ENCODE measurements at regions not wholly inside any gene's neighbourhood (a gene's known extent, or its start where the extent isn't known, plus 50 kb on each side); places are given as distances from the start of the nearest gene placed in this dataset.

DNA sequence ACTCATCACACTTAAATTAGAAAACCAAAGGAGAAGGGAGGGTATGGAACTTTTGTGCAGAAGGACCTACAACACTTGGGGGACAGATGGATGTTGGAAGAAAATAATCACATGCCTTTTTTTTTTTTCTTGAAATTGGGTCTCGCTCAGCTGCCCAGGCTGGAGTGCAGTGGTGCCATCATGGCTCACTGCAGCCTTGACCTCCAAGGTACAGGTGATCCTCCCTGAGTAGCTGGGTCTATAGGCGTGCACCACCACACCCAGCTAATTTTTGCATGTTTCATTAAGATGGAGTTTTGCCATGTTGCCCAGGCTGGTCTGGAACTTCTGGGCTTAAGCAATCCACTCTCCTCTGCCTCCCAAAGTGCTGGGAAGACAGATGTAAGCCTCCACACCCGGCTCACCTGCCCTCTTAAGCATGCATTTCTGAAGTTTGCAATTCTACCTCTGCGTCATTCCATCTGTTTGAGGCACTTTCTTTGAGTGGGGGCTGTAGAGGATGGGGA lies 370.8 kb upstream of the JARID2 start:
- intact Hi-C loops (cut with DNase I): no loop called here
- H3K4me3 ChIP-seq: no peak overlapping the region
- no peak for TF ChIP-seq POLR2A (IDR thresholded peaks at IDR 0.05)
- TF ChIP-seq, protein P1, sequence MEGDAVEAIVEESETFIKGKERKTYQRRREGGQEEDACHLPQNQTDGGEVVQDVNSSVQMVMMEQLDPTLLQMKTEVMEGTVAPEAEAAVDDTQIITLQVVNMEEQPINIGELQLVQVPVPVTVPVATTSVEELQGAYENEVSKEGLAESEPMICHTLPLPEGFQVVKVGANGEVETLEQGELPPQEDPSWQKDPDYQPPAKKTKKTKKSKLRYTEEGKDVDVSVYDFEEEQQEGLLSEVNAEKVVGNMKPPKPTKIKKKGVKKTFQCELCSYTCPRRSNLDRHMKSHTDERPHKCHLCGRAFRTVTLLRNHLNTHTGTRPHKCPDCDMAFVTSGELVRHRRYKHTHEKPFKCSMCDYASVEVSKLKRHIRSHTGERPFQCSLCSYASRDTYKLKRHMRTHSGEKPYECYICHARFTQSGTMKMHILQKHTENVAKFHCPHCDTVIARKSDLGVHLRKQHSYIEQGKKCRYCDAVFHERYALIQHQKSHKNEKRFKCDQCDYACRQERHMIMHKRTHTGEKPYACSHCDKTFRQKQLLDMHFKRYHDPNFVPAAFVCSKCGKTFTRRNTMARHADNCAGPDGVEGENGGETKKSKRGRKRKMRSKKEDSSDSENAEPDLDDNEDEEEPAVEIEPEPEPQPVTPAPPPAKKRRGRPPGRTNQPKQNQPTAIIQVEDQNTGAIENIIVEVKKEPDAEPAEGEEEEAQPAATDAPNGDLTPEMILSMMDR (IDR thresholded peaks at IDR 0.05): no peak
- DNase-seq: no peak
- H3K36me3 ChIP-seq (replicated peaks in 1 of 2; ENCODE audit: insufficient read depth in 1 of 2, low read depth in 2 of 2): no peaks in the 10 kb centered on the region
- no peaks in the 10 kb centered on the region for H3K4me1 ChIP-seq
- ATAC-seq: no peak
- no peak overlapping the region for H3K27ac ChIP-seq
- WGBS, 2 donors: 84 to 90% methylated on average over 4 of the region's 4 CpGs
- no peaks in the 10 kb centered on the region for H3K9me3 ChIP-seq
- H3K27me3 ChIP-seq: no peaks in the 10 kb centered on the region

DNA sequence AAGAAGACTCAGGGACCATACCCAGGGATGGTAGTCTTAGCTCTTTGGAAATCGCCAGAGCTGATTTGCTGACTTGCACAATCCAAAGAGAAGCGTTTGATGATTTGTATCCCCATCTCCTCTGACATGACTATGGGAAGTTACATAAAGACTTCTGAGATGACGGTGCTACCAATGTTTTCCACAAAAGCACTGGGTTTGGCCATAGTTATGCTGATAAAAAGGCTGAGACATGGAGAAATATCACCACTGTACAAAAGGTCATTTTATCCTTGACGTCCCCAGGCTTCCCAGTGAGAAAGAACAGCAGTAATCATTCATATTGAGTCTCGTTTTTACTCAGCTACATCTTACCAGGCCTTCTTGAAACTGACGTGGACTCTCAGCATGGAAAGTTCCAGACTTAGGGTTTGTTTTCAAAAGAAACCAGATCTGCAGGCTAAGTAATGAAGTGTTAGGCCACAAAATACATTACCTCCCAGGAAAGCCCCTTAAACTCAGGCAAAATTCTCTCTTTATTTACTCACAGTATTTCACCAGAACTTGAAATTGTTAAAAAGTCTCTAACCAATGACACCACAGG lies 370.3 kb upstream of the JARID2 start:
- no peaks in the 10 kb centered on the region for H3K27me3 ChIP-seq
- no peak for DNase-seq
- no peak overlapping the region for H3K27ac ChIP-seq
- no peaks in the 10 kb centered on the region for H3K4me1 ChIP-seq
- no peak for TF ChIP-seq POLR2A (IDR thresholded peaks at IDR 0.05)
- no peak for ATAC-seq
- H3K36me3 ChIP-seq (replicated peaks in 1 of 2; ENCODE audit: insufficient read depth in 1 of 2, low read depth in 2 of 2): no peaks in the 10 kb centered on the region
- WGBS, 2 donors: 68 to 74% methylated on average over 6 of the region's 6 CpGs
- H3K9me3 ChIP-seq: no peaks in the 10 kb centered on the region
- H3K4me3 ChIP-seq: no peak overlapping the region
- intact Hi-C loops (cut with DNase I): no loop called here

DNA sequence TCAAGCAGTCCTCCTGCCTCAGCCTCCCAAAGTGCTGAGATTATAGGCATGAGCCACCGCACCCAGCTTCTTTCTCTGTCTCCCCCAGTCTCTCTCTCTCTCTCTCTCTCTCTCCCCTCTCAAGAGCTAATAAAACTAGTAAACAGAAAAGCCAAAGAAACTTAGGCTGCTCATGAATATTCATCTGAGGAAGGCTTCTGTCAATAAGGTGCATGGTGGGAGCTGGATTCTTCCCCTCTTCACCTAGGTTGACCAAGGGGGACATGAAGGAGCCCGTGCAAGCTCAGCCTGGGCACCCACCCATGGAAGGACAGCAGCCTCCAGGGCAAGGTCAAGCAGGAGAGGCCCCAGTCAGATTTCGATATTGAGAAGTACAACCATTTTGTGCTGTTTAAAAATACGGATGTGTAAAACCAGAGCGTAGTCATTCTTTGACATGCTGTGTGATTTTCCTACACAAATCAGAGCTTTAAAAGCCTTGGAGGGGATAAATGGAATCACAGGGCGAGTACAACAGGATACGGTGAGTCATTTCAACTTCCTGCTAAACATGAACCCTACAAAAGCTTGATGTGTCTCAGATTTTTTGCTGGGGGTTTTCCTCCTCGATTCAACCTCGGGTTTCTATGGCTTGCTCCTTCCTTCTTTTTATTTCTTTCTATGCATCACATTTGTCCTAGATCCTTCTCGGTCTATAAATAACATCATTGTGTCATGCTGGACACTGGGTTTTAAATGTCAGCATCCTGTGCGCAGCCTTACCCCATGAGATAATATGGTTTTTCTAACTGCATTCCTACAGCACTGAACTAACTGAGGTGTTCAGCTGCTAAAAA lies 368.9 kb upstream of the JARID2 start:
- intact Hi-C loops (cut with DNase I): no loop called here
- peak overlapping the region in 2 of 4 donors; percentile 16 to 60 for H3K27ac ChIP-seq

DNA sequence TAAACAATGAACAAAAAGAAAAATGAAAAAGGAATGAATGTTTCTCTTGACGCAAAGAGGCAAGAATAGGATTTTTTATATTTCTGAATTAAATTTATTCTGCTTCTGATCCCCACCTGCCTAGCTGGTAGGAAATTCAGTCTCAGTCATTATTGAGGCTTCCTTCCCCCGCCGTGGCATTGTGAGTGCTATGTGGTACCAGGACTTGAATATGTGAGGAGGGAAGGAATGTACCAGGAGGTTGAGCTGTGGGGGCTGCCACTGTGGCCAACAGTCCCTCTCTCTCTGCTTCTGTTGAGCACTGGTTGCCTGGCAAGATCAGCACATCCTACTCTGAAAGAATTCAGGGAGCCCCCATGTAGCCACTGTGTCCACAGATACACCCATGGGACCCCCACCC lies 368.1 kb upstream of the JARID2 start:
- H3K27me3 ChIP-seq: no peaks in the 10 kb centered on the region
- 73 to 90% methylated on average over 3 of the region's 3 CpGs for WGBS, 2 donors
- H3K4me1 ChIP-seq: no peaks in the 10 kb centered on the region
- TF ChIP-seq POLR2A (IDR thresholded peaks at IDR 0.05): no peak
- TF ChIP-seq, protein P1 (IDR thresholded peaks at IDR 0.05): no peak
- no peak overlapping the region for H3K4me3 ChIP-seq
- ATAC-seq (no peak), DNase-seq (no peak)
- intact Hi-C loops (cut with DNase I): no loop called here
- H3K27ac ChIP-seq: peak overlapping the region in 1 of 4 donors; percentile 60
- H3K9me3 ChIP-seq: no peaks in the 10 kb centered on the region
- H3K36me3 ChIP-seq (replicated peaks in 1 of 2; ENCODE audit: insufficient read depth in 1 of 2, low read depth in 2 of 2): no peaks in the 10 kb centered on the region

More for the DNA sequence above, 368.9 kb upstream of the JARID2 start:
- Histone ChIP-seq H3K27me3 (no peaks in the 10 kb centered on the region), H3K4me3 (no peak overlapping the region), H3K9me3 (no peaks in the 10 kb centered on the region), H3K36me3 (replicated peaks in 1 of 2; ENCODE audit: insufficient read depth in 1 of 2, low read depth in 2 of 2) (no peaks in the 10 kb centered on the region), H3K4me1 (no peaks in the 10 kb centered on the region)
- ATAC-seq: peak; percentile 27
- no peak for TF ChIP-seq POLR2A (IDR thresholded peaks at IDR 0.05)
- TF ChIP-seq, protein P1 (IDR thresholded peaks at IDR 0.05): no peak
- peak in 1 of 4 donors; percentile 43 for DNase-seq
- 56 to 75% methylated on average over 11 of the region's 11 CpGs for WGBS, 2 donors

DNA sequence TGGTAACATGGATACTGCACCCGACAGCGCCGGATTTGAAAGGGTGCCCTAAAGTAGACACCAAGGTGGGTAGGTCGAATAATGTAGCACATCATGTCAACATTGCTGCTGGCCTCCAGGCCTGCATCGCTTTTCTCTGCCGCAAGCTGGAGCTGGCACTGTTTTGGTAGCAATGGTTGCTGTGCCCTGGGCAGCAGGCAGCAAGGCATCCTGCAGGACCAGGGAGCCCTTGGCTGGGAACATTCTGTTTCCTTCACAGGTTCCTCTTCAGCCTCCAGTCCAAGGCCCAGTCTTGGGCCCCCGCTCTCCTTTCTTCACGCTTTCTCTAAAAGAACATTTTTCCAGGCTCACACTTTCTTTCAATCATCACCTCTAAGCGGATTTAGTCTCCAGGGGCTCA lies 365.8 kb upstream of the JARID2 start:
- Histone ChIP-seq H3K27me3 (no peaks in the 10 kb centered on the region), H3K27ac (no peak overlapping the region), H3K36me3 (replicated peaks in 1 of 2; ENCODE audit: insufficient read depth in 1 of 2, low read depth in 2 of 2) (no peaks in the 10 kb centered on the region), H3K9me3 (no peaks in the 10 kb centered on the region), H3K4me1 (no peaks in the 10 kb centered on the region), H3K4me3 (no peak overlapping the region)
- intact Hi-C loops (cut with DNase I): no loop called here
- WGBS, 2 donors: 89 to 90% methylated on average over 9 of the region's 9 CpGs
- ATAC-seq: no peak
- TF ChIP-seq, protein P1 (IDR thresholded peaks at IDR 0.05): no peak
- TF ChIP-seq POLR2A (IDR thresholded peaks at IDR 0.05): no peak
- DNase-seq: no peak

Measured in body of pancreas (tissue), 4 donors.